BLaER1 (cell line): ENCODE measurements at regions not wholly inside any gene's neighbourhood (a gene's known extent, or its start where the extent isn't known, plus 50 kb on each side); places are given as distances from the start of the nearest gene placed in this dataset.

ENCODE experiments used
- H3K27ac ChIP-seq: shearing (Covaris generic); formaldehyde crosslinking; 2 replicates; pipeline ENCODE4 v1.8.1; 2022
- H3K27me3 ChIP-seq: shearing (Covaris generic); formaldehyde crosslinking; 2 replicates; pipeline ENCODE4 v1.8.1; 2022
- H3K36me3 ChIP-seq: shearing (Covaris generic); formaldehyde crosslinking; 2 replicates; pipeline ENCODE4 v1.8.1; 2022
- H3K4me1 ChIP-seq: shearing (Covaris generic); formaldehyde crosslinking; 2 replicates; pipeline ENCODE4 v1.8.1; 2022
- H3K4me2 ChIP-seq: shearing (Covaris generic); formaldehyde crosslinking; 2 replicates; pipeline ENCODE4 v1.8.1; 2022
- H3K4me3 ChIP-seq: shearing (Covaris generic); formaldehyde crosslinking; 2 replicates; pipeline ENCODE4 v1.8.1; 2022
- H3K9ac ChIP-seq: shearing (Covaris generic); formaldehyde crosslinking; 2 replicates; pipeline ENCODE4 v1.8.1; 2022
- H3K9me3 ChIP-seq: shearing (Covaris generic); formaldehyde crosslinking; 2 replicates; pipeline ENCODE4 v1.8.1; 2022
- H4K20me1 ChIP-seq: shearing (Covaris generic); formaldehyde crosslinking; 2 replicates; pipeline ENCODE4 v1.8.1; 2022
- Cebpa-rat ChIP-seq: shearing (Covaris generic); IDR thresholded peaks from 2 replicates; pipeline ENCODE4 v1.8.1; 2022

DNA sequence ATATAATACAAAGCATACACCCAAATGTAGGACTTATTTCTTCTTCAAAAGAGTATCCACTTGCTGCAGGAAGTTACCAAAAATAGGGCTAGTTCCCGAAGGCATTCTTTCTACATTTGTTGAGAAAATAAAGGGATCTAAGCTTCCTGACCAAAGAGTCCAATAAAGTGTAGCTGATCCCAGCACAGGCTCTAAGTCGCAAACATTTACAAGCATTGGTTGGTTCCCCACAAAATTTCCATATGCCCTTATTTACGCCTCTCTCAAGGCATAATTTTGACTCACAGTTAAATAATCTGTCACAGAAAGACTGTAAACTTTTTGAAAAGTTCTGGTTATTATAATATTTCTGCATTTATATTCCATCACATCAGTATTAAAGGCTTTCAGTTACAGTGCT is 1520.1 kb upstream of the ZEB2 start:
- H3K4me2 ChIP-seq, result no peak overlapping the region
- H3K9me3 ChIP-seq, result no peaks in the 10 kb centered on the region
- H3K36me3 ChIP-seq, result no peaks in the 10 kb centered on the region
- no peak for TF ChIP-seq Cebpa-rat
- H4K20me1 ChIP-seq, result no peaks in the 10 kb centered on the region
- no peaks in the 10 kb centered on the region for H3K27me3 ChIP-seq
- H3K9ac ChIP-seq, result no peak overlapping the region
- H3K4me3 ChIP-seq, result no peak overlapping the region
- no peaks in the 10 kb centered on the region for H3K4me1 ChIP-seq
- no peak overlapping the region for H3K27ac ChIP-seq

DNA sequence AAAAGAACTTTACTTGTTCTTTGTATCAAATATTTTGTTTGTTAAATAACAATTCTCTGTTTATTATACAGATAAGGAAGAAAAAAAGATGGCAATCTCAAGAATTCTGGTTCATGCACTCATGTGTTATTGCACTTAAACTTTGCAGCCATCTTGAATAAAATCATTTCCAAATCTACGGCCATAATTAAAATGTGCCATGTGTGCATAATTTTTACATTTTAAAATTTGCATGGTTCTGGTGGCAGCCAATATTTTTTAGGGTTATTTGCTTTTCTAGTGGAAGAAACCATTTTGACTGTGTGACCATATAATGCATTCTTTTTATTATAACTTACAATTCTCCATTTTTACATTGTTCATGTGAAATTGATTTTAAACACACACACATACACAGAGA is 1518.1 kb upstream of the ZEB2 start:
- no peaks in the 10 kb centered on the region for H3K27me3 ChIP-seq
- no peaks in the 10 kb centered on the region for H3K4me1 ChIP-seq
- H3K9ac ChIP-seq, result no peak overlapping the region

DNA sequence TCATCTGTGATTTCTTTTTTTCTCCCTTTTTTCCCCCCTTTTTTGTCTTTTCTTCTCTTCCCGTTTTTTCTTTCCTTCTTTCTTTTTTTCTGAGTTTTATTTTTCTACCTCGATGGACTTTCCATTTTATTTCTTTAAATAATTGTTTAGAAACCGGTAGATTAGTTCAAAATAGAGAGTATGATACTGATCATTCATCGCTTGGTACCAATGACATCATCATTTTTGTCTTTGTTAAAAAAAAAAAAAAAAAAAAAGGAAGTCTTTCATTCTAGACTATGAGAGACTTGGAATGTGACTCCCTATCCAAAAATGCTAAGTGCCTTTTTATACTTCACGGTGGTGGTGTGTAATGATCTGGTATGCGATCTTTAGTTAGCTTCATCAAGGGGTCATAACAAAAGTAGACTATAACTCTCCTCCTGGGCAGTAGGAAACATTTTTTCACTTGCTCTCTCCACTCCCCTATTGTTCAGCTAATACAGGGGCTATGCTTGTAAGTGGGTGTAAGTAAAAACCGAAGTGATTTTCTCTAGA is 1517.5 kb upstream of the ZEB2 start:
- Histone ChIP-seq H4K20me1 (no peaks in the 10 kb centered on the region), H3K27me3 (no peaks in the 10 kb centered on the region), H3K27ac (no peak overlapping the region), H3K36me3 (no peaks in the 10 kb centered on the region), H3K4me1 (no peaks in the 10 kb centered on the region), H3K4me2 (no peak overlapping the region), H3K9me3 (no peaks in the 10 kb centered on the region), H3K9ac (no peak overlapping the region), H3K4me3 (no peak overlapping the region)
- no peak for TF ChIP-seq Cebpa-rat

More for the DNA sequence above, 1518.1 kb upstream of the ZEB2 start:
- TF ChIP-seq Cebpa-rat, result no peak
- Histone ChIP-seq H4K20me1 (no peaks in the 10 kb centered on the region), H3K4me3 (no peak overlapping the region), H3K4me2 (no peak overlapping the region), H3K36me3 (no peaks in the 10 kb centered on the region), H3K27ac (no peak overlapping the region), H3K9me3 (no peaks in the 10 kb centered on the region)

DNA sequence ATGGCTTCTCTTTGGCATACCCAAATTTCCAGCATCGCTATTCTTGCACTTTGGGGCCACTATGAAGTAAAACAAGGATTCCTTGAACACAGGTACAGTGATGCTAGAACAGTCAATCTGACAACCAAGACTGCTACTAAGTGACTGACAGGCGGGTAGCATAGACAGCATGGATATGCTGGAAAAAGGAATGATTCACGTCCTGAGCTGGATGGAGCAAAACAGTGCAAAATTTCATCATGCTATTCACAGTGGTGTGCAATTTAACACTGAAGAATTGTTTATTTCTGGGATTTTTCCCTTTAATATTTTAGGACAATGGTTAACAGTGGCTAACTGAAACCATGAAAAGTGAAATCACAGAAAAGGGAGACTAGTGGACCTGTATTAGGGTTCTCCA is 1511.2 kb upstream of the ZEB2 start:
- no peak overlapping the region for H3K27ac ChIP-seq
- no peaks in the 10 kb centered on the region for H4K20me1 ChIP-seq
- no peak for TF ChIP-seq Cebpa-rat
- no peaks in the 10 kb centered on the region for H3K36me3 ChIP-seq
- no peak overlapping the region for H3K4me3 ChIP-seq
- no peak overlapping the region for H3K9ac ChIP-seq
- H3K4me1 ChIP-seq, result no peaks in the 10 kb centered on the region
- no peak overlapping the region for H3K4me2 ChIP-seq
- no peaks in the 10 kb centered on the region for H3K27me3 ChIP-seq
- H3K9me3 ChIP-seq, result no peaks in the 10 kb centered on the region

DNA sequence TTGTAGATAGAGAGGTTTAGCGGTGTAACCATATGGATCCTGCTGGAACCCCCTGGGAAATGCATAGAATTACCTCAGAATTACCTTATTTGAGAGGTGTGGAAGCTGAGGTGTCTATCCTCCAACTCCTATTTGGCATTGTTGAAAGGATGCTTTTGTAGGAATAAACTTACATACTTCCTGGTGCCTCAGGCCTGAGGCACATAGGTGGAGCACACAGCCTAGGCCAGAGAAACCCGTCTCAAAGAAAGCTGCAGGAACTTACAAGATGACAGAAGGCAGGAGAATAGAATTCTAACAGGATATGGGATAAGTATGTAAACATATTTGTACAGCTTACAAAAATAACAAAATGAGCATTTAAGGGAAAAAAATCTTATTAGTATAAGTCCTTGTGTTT is 1507.2 kb upstream of the ZEB2 start:
- no peak for TF ChIP-seq Cebpa-rat
- Histone ChIP-seq H3K9ac (no peak overlapping the region), H3K27ac (no peak overlapping the region), H3K4me1 (no peaks in the 10 kb centered on the region), H3K36me3 (no peaks in the 10 kb centered on the region), H3K4me3 (no peak overlapping the region), H3K9me3 (no peaks in the 10 kb centered on the region), H3K4me2 (no peak overlapping the region), H4K20me1 (no peaks in the 10 kb centered on the region), H3K27me3 (no peaks in the 10 kb centered on the region)

DNA sequence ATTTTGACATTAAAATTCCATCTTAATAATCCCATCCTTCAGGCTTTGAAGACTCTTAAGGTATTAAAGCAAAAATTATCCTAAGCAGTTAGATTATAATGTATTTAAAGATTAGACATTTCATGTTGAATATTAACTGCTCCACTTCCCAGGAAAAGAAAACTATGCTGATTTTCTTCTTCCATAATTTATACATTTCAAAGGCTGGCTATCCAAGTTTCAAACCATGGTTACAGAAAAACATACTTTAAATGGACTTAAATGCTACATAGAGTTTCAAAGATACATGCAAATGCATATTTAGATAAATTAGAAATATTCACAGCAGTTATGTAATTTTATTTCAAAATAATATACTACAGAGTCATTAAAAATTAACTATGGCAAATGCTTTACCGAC is 1505.6 kb upstream of the ZEB2 start:
- Histone ChIP-seq H3K27ac (no peak overlapping the region), H3K36me3 (no peaks in the 10 kb centered on the region), H3K4me1 (no peaks in the 10 kb centered on the region), H3K4me3 (no peak overlapping the region), H3K9ac (no peak overlapping the region), H3K27me3 (no peaks in the 10 kb centered on the region), H4K20me1 (no peaks in the 10 kb centered on the region), H3K4me2 (no peak overlapping the region), H3K9me3 (no peaks in the 10 kb centered on the region)
- TF ChIP-seq Cebpa-rat, result no peak

DNA sequence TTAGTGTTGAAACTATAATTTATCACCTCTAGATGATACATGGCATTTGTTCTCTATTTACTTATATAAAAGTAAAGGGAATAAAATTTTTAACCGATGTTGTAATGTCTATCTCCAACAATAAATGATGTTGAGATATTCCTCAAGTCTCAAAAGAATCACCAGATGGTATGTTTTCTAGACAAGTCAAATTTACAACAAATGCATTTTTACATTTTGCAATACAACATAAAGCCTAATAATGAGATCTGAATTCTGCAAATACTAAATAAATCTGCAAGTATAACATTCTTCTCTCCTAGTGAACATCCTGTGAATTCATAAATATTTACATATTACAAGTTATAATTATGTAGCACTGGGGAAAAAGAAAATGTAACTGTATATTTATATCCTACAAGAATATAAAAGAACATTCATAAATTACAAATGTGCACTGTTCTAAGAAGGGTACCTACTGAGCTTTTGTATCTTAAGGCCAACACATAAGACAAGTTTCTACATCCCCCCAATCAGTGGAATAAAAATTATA is 1504.4 kb upstream of the ZEB2 start:
- Histone ChIP-seq H3K9me3 (no peaks in the 10 kb centered on the region), H4K20me1 (no peaks in the 10 kb centered on the region), H3K27me3 (no peaks in the 10 kb centered on the region), H3K4me3 (no peak overlapping the region), H3K27ac (no peak overlapping the region), H3K9ac (no peak overlapping the region), H3K4me1 (no peaks in the 10 kb centered on the region), H3K4me2 (no peak overlapping the region), H3K36me3 (no peaks in the 10 kb centered on the region)
- no peak for TF ChIP-seq Cebpa-rat

DNA sequence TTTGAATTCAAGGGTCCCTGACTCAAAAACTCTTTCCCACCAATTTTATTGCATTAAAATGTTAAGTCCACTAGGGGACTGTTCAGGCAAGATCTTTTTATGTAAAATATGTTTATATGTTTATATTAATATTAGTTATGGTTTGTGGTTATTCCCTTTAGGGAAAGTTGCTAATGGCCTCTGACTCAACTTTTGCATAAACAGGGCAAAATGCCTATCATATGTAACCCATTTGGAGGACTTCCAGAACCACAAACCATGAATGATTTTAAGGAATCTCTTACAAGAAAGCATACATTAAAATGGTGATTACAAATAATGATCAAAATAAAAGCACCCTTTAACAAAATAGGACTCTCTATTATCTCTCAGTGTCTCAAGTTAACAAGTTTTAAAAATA is 1484.5 kb upstream of the ZEB2 start:
- no peak overlapping the region for H3K27ac ChIP-seq
- no peaks in the 10 kb centered on the region for H4K20me1 ChIP-seq
- no peak overlapping the region for H3K9ac ChIP-seq
- no peaks in the 10 kb centered on the region for H3K36me3 ChIP-seq
- TF ChIP-seq Cebpa-rat, result no peak
- no peak overlapping the region for H3K4me2 ChIP-seq
- no peaks in the 10 kb centered on the region for H3K9me3 ChIP-seq
- H3K4me3 ChIP-seq, result no peak overlapping the region
- H3K27me3 ChIP-seq, result no peaks in the 10 kb centered on the region
- H3K4me1 ChIP-seq, result no peaks in the 10 kb centered on the region

DNA sequence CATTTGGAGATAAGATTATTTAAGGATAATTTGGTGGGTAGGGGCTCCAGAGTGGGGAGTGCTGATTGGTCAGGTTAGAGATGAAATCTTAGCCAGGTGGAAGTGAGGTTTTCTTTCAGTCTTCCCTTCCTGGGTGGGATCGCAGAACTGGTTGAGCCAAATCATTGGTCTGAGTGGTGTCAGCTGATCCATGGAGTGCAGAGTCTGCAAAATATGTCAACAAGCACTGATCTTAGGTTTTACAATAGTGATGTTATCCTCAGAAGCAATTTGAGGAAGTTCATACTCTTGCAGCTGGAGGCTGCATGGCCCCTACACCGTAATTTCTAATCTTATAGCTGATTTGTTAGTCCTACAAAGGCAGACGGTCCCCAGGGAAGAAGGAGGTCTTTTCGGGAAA is 1483.4 kb upstream of the ZEB2 start:
- H3K36me3 ChIP-seq, result no peaks in the 10 kb centered on the region
- no peaks in the 10 kb centered on the region for H3K4me1 ChIP-seq
- no peak overlapping the region for H3K4me2 ChIP-seq
- no peaks in the 10 kb centered on the region for H3K9me3 ChIP-seq
- TF ChIP-seq Cebpa-rat, result no peak
- H3K4me3 ChIP-seq, result no peak overlapping the region
- no peak overlapping the region for H3K9ac ChIP-seq
- H4K20me1 ChIP-seq, result no peaks in the 10 kb centered on the region
- H3K27me3 ChIP-seq, result no peaks in the 10 kb centered on the region
- H3K27ac ChIP-seq, result no peak overlapping the region

DNA sequence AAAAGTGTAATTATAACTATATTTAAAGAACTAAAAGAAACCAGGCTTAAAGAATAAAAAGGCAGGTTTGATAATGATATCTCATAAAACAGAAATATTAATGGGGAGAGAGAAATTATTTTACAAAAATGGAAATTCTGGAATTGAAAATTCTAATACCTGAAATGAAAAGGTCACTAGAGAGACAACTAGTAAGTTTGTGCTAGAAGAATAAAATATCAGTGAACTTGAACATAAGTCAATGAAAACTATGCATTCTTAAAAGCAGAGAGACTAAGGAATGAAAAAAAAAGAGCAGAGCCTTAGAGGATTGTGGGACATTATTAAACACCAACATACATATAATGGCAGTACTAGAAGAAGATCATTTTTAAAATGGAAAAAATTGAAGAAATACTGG is 1475.0 kb upstream of the ZEB2 start:
- Histone ChIP-seq H3K9me3 (peaks cover 12% of the 10 kb centered on the region; the same call in 1 of the 2 replicates), H3K36me3 (no peaks in the 10 kb centered on the region), H4K20me1 (no peaks in the 10 kb centered on the region), H3K27me3 (no peaks in the 10 kb centered on the region), H3K4me3 (no peak overlapping the region), H3K9ac (no peak overlapping the region), H3K27ac (no peak overlapping the region), H3K4me2 (no peak overlapping the region), H3K4me1 (no peaks in the 10 kb centered on the region)
- no peak for TF ChIP-seq Cebpa-rat

DNA sequence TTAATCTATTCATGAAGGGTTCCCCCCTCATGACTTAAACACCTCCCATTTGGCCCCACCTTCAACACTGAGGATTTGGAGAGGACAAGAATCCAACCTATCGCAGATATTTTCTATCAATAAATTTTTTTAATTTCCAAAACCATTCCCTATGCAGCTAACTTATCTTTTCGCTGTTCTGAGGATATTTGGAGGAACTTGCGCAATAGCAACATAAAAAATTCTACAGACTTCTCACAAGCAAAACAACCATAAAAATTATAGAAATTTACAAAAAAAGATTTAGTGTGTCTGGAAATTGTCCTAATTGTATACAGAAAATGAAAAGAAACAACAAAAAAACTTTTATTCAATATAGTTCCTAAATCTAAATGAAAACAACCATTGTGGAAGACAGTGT is 1472.7 kb upstream of the ZEB2 start:
- H3K4me3 ChIP-seq, result no peak overlapping the region

More for the DNA sequence above, 1472.7 kb upstream of the ZEB2 start:
- no peak overlapping the region for H3K27ac ChIP-seq
- no peak overlapping the region for H3K4me2 ChIP-seq
- TF ChIP-seq Cebpa-rat, result no peak
- no peak overlapping the region for H3K9ac ChIP-seq
- H3K4me1 ChIP-seq, result no peaks in the 10 kb centered on the region
- H4K20me1 ChIP-seq, result no peaks in the 10 kb centered on the region
- H3K36me3 ChIP-seq, result no peaks in the 10 kb centered on the region
- H3K27me3 ChIP-seq, result no peaks in the 10 kb centered on the region
- H3K9me3 ChIP-seq, result peaks cover 12% of the 10 kb centered on the region; the same call in 1 of the 2 replicates
